HG03442 (cell line): ENCODE measurements at regions not wholly inside any gene's neighbourhood (a gene's known extent, or its start where the extent isn't known, plus 50 kb on each side); places are given as distances from the start of the nearest gene placed in this dataset.

Experiments used
- ATAC-seq: cut with Tn5 transposase; IDR thresholded peaks from one replicate; pipeline ENCODE4 v1.9.1; 2021; ENCODE audit warnings: mild to moderate bottlenecking, moderate library complexity; ENCODE audit not compliant: unreplicated experiment

DNA sequence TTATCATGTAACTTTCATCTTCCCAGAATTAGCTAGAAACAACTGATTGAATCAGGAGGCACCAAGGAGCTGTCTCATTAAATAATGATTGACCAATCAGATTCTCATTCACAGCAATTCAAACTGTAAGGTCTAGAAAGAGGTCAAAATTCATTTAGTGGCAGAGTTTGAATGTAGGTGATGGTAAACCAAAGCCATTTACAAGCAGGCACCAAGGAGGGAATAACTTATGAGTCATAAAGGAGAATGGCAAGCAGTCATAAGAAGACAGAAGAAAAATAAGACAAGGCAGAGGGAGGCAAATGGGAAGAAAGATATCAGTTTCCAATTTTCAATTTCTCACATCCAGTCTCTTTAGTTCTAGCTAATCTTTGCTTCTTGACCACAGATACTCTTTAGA is 52.9 kb upstream of the DEFB112 start:
- no peak for ATAC-seq

DNA sequence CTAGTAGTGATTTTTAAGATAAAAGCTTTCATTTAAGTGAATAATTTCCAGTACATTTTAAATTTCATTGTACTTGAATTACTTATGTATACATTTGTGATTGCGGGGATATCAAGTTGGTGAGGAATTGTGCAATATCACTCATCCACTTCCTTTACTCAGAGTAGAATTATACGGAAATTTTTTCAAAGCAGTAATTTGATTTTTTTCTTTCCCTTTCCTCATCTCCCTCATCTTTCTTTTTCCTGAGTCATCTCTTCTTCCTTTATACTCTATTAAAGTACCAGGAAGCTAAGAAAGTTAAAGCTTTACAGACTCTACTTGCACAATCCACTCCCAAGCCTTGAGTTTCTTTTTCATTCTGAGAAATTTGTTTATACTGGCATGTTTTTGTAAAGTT is 60.9 kb upstream of the DEFB112 start:
- no peak for ATAC-seq

DNA sequence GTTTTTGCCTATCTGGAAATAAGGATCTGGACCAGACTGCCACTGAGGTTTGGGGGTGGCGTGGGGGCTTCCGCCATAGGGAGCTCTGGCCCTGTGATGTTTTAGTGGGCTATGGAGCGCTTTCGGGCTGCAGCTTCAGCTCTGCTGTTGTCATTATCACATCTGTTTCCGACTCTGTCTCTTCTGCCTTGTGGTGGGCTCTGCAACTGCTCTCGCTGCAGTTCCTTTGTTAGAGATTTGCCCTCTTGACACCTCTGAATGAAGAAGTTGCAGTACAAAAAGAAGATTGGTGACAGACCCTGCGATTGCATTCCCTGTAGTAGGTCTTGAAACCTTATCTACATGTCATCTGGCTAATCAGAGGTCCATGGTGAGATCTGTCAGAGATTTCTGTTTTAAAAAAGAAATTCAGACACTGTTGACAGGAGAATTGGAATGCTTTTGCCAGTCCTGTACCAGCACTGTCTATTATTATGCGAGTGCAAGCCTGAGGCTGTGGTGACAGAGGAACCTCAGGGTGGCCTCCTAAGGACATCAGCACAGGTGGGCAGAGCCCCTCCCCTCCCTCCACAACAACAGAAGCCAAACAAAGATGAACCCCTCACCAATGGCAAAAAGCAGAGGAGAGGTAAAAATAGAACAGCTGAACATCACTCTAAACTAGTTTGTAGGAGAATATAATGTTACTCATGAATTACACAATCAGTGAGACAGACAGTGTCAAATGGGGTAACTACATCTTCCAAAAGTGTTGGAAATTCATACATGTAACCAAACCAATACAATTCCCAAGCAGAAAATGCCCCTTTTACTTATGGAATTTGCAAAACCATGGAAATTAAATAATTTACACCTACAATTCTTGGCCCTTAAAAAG is 63.5 kb upstream of the DEFB112 start:
- no peak for ATAC-seq

DNA sequence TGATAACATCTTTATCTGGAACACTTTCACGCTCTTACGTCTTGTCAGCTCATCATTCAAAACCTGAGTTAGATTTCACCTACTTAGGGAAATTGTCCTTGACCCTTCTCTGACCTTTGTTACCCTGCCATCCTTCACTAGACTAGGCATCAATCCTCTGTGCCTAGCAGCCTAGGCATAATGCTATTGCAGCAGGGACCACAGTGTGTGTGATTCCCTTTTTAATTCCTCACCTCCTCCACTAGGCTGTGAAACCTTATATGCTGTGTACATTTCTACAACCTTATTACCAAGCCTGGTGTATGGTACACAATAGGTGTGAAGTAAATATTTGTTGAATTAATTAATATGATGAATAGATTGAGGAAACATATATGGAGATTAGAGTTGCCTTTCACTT is 66.7 kb upstream of the DEFB112 start:
- ATAC-seq = no peak

DNA sequence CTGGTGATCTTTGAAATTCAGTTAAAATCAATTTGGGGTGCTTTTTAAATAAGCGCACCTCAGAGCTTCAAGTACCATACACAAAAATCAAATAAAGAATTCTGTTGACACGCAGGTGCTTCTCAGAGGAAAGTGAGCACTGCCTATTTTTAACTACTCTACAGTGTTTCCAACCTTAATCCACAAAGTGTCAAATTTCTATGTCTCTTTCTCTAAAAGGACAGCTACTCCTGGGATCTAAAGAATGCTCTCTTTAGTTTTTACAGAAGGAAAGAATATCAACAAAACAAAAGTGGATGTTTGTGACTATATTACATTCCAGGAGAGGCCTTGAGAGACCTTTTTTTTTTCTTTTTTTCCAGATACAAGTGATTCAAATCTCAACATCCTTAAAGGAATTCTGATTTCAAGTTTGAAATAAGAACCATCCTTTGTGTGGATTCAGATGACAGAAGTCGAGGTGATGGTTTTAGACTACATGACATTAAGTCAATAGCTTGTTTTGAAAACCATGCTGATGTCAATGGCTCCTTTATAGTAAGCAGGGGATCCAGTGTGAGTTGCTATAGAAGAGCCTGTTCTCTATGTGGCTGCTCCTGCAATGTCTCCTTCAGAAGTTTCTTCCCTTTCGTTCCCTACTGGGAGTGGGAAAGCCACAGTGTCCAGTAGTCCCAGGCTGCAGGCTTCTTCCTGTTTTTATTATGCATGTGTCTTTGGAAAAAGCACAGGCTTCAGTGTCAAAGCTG is 67.2 kb upstream of the DEFB112 start:
- ATAC-seq = no peak

DNA sequence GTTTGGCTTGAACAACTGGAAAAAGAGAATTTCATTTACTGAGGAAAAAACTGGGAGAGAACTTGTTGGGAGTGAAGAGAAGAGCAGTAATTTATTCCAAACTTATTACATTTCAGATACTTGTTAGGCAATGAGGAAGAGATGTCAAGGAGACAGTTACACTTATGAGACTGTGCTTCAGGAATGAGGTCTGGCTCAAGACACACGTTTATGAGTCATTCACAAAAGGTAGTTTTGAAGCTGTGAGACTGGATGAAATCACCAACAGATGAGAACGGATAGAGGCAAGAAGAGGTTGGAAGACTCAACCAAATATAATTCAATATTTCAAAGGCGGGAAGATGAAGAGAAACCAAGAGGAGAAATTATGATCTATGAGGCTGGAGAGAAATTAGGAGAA is 70.6 kb upstream of the DEFB112 start:
- ATAC-seq = no peak

DNA sequence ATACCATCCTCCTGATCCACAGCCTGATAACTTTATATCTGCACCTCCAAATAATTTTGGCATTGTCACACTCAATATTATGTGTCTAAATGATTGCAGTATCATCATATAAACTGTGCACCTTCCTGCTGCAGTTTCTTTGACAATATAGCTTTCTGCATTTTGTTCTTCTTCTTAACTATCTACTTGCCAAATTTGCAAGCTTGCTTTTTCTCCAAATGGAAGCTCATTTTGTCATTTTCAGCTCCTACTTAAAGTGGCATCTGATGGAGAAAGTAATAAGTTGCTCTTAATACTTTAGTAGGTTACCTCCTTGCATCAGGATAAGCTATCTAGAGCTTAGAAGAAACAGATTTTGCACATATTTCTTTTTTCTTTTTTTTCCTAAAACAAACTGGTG is 74.0 kb upstream of the DEFB112 start:
- no peak for ATAC-seq

DNA sequence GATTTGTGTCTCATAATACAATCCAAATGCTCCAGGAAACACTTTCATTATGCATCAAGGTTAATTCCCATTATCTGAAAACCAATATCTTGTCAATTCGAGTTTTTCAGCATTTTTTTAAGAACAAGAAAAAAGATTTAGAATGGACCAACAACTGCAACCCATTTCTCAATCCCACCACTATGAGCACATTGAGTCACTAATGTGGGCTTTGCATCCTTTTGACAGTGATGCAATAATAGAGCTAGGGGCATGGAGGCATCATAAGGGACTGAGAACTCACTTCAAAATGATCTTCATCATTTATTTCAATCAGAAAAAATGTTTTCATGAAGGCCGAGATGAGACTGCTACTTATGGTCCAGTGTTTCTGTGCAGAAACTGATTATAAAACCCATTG is 74.8 kb upstream of the DEFB112 start:
- ATAC-seq = no peak

DNA sequence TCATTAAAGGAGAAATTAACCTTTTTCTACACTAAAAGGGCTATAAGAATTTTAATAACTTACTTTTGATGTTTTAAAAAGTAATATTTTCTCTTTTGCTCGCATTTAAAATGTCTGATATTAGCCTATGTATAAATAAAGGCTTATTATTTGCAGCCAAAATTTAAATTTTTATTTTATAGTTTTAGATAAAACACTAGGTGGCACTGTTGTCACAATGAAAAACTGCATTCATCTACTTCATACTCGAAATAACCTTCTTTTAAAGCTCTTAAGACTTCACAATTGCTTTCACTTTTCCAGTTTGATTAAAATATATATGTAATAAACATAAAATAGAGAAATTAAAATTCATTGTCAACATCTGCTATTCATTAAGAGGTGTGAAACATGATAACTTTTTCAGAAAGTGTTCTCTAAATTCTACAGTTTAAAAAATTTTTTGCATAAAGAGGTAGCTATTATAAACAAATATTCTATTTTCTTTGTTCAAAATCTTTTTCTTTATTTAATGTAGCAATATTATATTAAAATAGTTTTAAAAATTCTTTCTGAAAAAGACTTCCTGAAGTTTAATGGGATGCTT is 78.8 kb upstream of the DEFB112 start:
- ATAC-seq = no peak

DNA sequence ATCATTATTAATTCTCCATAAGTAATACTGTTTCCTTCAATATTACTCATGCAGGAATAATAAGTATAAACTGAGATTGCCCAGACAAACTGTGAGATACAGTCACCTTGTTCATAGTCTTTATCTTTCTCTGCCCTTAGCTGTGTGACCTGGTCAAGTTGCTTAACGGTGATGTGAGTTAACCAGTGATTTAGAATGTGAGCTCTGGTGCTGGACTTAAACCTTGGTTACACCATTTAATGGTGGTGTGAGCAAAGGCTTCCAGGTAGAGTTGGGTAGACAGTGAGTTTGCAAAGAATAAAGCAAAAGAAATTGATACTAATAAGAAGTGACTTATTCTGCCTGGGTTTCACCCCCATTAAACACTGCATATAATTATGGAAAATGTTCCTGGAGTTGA is 86.2 kb upstream of the DEFB112 start:
- ATAC-seq = no peak

DNA sequence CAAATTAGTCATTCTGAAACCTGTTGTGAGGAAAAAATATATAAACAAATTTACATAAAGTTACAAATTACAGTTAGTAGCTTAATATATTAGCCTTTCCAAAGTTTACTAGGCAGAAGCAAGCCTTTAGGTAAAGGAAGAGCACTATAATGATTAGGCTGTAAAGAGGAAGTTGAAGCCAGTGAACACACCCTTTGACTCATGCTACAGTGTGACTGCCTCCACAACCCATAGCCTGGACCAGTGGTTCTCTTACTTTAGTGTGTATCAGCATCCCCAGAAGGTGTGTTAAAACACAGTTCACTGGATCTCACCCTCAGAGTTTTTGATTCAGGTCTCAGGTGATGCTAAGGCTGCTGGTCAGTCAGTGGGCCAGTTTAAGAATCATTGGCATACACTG is 91.4 kb upstream of the DEFB112 start:
- ATAC-seq = no peak

DNA sequence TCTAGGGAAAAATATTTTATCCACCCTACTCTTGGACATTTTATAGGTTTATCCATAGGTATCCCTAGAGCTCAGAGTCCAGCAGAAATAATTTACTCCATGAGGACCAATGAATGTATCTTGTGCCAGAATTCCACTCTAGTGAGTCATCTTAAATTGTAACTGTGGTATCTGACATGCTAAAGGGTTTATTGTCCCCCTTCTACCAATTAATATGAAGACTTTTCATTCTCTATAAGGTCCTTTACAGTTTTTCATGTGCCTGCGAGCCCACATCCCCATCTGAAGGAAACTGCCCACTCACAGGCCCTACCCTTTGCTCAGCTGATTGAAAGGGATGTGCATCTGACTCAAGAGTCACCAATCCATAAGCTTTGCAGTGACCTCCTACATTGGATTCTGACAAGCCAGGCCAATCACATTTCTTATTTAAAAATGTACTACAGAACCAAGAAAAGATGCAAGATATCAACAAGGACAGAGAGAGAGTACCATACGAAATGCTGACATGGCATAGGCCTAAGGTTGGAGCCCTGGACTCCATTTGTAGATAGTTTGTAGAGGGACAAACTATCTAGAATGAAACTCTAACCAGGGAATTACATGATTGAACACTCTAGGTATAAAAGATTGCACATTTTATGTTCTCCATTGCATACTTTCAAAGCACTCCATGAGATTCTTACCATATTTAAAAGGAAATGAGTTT is 93.4 kb upstream of the DEFB112 start:
- ATAC-seq = no peak

DNA sequence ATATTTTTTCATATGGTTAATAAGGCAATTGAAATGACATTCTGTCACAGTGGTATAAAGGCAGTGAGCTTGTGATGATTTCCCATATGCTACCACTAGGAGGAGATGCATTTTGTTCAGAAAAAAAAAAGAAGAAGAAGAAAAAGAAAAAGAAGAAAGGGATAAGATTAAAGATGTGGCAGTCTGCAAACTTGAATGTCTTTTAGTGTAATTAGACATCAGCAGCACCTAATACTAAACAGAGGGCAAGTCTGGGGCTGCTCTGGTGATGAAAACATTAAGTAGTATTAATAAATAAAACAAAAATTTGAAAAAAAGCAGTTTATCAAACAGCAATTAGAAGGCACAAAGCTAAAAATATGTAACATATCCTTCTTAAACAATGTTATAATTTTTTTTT is 95.4 kb upstream of the DEFB112 start:
- ATAC-seq = no peak

DNA sequence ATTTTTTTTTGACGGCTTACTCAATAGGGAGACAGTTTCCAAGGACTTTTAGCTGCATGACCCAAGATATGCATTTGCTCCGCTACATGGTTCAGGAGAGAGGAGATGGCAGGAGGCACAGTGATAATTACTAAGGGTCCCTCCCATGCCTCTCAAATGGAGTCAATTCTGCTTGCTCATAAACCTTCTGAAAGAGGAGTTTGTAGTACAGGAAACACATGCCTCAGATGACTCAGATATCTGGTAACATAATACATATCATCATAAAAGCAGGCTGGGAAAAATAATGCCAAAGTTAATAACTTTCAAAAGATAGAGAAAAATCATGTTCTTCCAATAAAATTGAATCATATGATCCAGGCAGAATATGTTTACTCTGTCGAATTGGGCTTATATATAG is 97.6 kb upstream of the DEFB112 start:
- no peak for ATAC-seq

DNA sequence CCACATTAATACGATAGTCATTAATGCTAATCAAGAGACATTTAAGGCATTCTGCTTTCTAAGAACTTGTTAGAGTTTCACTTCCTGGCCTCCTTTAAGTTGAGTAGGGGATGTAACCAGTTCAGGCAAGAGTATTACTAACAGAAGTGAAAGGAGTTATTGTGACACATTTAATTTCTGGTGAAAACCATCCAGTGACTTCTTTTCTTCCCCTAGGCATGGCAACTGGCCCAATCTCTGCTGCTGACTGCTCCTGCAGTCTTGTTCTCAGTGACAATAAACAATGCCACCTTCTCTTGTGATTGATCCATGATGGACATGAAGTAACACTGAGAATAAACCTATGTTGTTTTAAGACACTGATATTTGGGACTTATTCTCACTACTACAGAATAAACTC is 130.9 kb upstream of the DEFB112 start:
- ATAC-seq = no peak

DNA sequence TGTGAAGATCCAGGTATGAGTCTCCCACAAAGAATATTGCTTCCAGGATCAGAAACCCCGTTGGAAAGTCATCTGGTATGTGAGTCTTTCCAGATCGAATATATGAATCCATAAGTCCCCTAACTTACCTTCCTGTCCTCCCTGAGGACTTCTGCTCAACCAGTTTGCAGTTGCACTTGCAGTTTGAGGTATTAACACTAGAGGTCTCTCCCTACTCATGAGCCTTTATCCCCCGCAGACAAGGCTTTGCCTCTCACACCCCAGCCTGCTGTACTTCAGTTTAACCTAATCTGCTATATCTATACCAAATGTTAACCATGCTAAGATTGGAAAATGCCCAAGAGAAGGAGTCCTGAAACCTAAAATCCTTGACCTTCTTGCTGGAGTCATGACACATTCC is 135.3 kb upstream of the DEFB112 start:
- ATAC-seq = no peak

DNA sequence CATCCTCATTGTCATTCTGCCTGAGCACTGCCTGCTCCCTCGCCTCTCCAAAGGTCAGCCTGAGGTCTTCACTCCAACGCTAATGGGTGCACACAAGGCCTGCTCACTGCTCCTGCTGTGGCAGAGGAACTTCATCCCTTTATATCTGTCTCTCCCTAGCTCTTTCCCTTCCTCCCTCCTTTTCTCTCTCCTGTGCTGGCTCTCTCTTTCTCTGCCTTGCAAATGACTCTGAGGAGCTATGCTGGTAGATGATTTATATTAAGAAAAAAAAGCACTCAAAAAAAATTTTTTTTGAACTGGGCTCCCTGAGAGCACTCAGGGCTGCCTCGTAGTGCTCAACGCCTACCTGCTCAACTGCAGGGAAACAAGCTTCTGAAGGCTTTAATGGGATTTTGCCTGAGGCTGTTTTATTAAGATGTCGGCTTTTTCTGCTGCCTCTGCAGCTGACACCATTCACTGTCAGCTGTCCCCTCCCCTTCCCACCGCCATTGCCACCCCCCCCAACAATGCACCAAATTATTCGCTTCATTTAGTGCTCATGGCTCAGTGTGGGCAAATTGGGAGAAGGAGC is 137.7 kb upstream of the DEFB112 start:
- ATAC-seq = no peak

DNA sequence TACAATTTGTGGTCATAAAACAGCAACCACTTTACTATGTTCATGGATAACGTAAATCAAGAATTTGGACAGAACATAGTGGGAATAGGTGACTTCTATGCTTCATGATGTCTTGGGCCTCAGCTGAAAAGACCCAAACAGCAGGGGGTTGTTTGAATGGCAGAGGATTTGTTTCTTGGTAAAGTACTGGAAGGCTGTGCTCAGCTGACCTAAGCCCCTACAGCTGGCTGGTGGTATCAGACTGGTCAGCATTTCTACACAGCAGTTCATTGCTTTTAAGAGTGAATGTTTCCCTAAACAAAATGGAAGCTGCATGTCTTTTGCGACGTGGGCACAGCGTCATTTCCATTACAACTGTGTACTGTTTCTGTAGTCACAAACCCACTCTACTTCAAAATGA is 148.5 kb upstream of the DEFB112 start:
- no peak for ATAC-seq

DNA sequence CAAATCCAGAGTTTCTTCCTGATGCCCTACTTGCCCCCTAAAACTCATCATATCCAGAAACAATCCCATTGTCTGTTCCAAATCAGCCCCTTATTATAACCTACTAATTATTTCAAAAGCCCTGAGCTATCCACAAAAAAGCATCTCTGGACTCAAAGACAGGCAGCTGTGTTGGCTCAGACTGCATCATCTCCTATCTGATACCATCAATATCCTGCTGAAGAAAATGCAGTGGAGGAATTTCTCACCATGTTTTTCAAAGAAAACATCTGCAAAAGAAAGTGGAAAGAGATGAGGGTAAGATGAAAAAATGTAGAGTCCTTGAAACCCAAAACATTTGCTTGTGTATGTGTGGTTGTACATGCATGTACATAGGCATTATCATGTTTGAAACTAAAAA is 153.0 kb upstream of the DEFB112 start:
- no peak for ATAC-seq

DNA sequence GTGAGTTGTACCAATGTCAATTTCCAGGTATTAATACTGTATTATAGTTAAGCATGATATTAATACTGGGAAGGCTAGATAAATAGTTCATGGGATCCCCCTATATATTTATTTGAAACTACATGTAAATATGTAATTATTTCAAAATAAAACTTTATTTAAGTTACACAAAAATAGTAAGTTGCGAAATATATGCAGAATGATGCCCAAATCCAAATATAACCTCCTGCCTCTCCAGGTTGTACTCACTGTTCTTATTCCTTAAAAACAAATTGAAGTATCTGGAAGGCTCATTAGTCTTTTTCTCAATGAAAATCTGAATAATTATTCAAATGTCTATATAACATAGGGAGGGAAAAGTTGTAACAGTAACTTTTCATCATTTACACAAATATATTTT is 161.9 kb upstream of the DEFB112 start:
- ATAC-seq = no peak

DNA sequence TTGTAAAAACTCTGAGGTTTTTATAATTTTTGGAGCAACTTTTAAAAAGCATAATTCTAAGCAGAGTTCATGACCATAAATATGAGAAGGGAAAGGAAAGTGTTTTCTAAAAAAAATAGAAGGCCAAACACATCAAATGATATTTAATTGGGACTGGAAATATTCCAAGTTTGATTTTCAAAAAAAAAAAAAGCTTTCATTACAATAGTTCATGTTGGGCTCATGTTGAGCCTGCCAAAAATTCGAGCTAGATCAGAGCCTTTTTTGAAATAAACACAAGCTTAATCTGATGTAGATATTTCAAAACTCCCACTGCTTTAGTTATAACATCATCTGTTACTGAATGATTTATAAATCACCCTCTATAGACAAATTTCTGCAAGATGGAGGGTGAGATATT is 163.4 kb upstream of the DEFB112 start:
- ATAC-seq = no peak
